ENCODE measurements at regions not wholly inside any gene's neighbourhood (a gene's known extent, or its start where the extent isn't known, plus 50 kb on each side); places are given as distances from the start of the nearest gene placed in this dataset.
"Not testable (repeated sequence)": the region's sequence is repeated elsewhere in the genome, so short reads cannot be mapped to it uniquely, and the experiment has no call there.

DNA sequence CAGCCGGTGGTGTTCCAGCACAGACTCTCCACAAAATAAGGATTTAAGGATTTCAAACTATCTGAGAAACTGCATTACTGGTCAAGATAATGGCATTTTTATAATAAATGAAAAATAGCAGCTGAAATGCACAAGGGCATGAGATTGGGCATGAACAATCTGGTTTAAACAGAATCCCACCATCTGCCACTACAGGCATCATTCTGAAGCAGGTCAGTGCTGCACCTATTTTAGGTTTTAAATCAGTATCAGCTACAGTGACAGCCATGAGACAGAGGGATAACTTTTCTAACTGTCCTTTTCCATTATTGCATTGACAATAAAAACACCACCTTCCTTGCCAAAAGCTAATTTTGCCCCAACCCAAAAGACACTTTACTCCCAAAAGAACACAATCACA, 186.8 kb downstream of the ETV1 start:
- no peak for TF ChIP-seq ESRRG (CRISPR knock-in tag; IDR thresholded peaks at IDR 0.05)
- TF ChIP-seq BACH2 (CRISPR knock-in tag; IDR thresholded peaks at IDR 0.05; ENCODE audit: borderline replicate concordance), result no peak
- TF ChIP-seq, protein P1, sequence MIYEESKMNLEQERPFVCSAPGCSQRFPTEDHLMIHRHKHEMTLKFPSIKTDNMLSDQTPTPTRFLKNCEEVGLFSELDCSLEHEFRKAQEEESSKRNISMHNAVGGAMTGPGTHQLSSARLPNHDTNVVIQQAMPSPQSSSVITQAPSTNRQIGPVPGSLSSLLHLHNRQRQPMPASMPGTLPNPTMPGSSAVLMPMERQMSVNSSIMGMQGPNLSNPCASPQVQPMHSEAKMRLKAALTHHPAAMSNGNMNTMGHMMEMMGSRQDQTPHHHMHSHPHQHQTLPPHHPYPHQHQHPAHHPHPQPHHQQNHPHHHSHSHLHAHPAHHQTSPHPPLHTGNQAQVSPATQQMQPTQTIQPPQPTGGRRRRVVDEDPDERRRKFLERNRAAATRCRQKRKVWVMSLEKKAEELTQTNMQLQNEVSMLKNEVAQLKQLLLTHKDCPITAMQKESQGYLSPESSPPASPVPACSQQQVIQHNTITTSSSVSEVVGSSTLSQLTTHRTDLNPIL (CRISPR knock-in tag; IDR thresholded peaks at IDR 0.05; ENCODE audit: low read depth), result no peak
- TF ChIP-seq, protein P2, sequence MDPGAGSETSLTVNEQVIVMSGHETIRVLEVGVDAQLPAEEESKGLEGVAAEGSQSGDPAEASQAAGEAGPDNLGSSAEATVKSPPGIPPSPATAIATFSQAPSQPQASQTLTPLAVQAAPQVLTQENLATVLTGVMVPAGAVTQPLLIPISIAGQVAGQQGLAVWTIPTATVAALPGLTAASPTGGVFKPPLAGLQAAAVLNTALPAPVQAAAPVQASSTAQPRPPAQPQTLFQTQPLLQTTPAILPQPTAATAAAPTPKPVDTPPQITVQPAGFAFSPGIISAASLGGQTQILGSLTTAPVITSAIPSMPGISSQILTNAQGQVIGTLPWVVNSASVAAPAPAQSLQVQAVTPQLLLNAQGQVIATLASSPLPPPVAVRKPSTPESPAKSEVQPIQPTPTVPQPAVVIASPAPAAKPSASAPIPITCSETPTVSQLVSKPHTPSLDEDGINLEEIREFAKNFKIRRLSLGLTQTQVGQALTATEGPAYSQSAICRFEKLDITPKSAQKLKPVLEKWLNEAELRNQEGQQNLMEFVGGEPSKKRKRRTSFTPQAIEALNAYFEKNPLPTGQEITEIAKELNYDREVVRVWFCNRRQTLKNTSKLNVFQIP (CRISPR knock-in tag; IDR thresholded peaks at IDR 0.05; ENCODE audit: borderline replicate concordance, low read depth), result no peak
- no peak for TF ChIP-seq RARB (CRISPR knock-in tag; IDR thresholded peaks at IDR 0.05)
- TF ChIP-seq ISL1 (CRISPR knock-in tag; IDR thresholded peaks at IDR 0.05), result no peak
- no peak for TF ChIP-seq ZNF70 (CRISPR knock-in tag; IDR thresholded peaks at IDR 0.05)
- no peak for TF ChIP-seq ZC3H10 (CRISPR knock-in tag; IDR thresholded peaks at IDR 0.05)
- no peak for TF ChIP-seq ZNF8 (CRISPR knock-in tag; IDR thresholded peaks at IDR 0.05)
- no peak for TF ChIP-seq PPARA (CRISPR knock-in tag; IDR thresholded peaks at IDR 0.05; ENCODE audit: borderline replicate concordance)
- ATAC-seq, result no peak

DNA sequence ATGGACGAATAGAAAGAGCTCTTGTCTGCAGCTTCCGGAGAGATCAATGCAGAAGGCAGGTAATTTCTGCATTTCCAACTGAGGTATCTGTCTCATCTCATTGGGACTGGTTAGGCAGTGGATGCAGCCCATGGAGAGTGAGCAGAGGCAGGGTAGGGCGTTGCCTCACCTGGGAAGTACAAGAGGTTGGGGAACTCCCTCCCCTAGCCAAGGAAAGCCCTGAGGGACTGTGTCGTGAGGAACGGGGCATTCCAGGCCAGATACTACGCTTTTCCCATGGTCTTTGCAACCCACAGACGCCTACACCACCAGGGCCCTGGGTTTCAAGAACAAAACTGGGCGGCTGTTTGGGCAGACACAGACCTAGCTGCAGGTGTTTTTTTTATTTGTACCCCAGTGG, 186.3 kb downstream of the ETV1 start:
- no peak for TF ChIP-seq PPARA (CRISPR knock-in tag; IDR thresholded peaks at IDR 0.05; ENCODE audit: borderline replicate concordance)
- TF ChIP-seq, protein P3, sequence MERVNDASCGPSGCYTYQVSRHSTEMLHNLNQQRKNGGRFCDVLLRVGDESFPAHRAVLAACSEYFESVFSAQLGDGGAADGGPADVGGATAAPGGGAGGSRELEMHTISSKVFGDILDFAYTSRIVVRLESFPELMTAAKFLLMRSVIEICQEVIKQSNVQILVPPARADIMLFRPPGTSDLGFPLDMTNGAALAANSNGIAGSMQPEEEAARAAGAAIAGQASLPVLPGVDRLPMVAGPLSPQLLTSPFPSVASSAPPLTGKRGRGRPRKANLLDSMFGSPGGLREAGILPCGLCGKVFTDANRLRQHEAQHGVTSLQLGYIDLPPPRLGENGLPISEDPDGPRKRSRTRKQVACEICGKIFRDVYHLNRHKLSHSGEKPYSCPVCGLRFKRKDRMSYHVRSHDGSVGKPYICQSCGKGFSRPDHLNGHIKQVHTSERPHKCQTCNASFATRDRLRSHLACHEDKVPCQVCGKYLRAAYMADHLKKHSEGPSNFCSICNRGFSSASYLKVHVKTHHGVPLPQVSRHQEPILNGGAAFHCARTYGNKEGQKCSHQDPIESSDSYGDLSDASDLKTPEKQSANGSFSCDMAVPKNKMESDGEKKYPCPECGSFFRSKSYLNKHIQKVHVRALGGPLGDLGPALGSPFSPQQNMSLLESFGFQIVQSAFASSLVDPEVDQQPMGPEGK (CRISPR knock-in tag; IDR thresholded peaks at IDR 0.05; ENCODE audit: borderline replicate concordance), result no peak
- TF ChIP-seq ZNF565 (CRISPR knock-in tag; conservative IDR thresholded peaks at IDR 0.05; ENCODE audit: low read depth), result no peak
- TF ChIP-seq, protein P2 (CRISPR knock-in tag; IDR thresholded peaks at IDR 0.05; ENCODE audit: borderline replicate concordance, low read depth), result no peak
- no peak for TF ChIP-seq ISL1 (CRISPR knock-in tag; IDR thresholded peaks at IDR 0.05)
- no peak for ATAC-seq

DNA sequence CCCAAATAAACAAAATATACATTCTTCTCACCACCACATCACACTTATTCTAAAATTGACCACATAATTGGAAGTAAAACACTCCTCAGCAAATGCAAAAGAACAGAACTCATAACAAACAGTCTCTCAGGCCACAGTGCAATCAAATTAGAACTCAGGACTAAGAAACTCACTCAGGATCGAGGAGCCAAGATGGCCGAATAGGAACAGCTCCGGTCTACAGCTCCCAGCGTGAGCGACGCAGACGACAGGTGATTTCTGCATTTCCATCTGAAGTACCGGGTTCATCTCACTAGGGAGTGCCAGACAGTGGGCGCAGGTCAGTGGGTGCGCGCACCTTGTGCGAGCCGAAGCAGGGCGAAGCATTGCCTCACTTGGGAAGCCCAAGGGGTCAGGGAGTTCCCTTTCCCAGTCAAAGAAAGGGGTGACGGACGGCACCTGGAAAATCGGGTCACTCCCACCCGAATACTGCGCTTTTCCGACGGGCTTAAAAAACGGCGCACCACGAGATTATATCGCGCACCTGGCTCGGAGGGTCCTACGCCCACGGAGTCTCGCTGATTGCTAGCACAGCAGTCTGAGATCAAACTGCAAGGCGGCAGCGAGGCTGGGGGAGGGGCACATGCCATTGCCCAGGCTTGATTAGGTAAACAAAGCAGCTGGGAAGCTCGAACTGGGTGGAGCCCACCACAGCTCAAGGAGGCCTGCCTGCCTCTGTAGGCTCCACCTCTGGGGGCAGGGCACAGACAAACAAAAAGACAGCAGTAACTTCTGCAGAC, 183.2 kb downstream of the ETV1 start:
- not testable (repeated sequence) for ATAC-seq

DNA sequence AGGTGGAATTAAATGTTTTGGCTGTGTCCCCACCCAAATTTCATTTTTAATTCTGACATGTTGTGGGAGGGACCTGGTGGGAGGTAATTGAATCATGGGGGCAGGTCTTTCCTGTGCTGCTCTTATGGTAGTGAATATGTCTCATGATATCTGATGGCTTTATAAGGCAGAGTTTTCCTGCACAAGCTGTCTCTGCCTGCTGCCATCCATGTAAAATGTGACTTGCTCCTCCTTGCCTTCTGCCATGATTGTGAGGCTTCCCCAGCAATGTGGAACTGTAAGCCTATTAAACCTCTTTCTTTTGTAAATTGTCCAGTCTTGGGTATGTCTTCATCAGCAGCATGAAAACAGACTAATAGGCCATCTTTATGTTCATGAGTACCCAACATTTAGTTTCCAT, 172.2 kb downstream of the ETV1 start:
- ATAC-seq, result not testable (repeated sequence)

DNA sequence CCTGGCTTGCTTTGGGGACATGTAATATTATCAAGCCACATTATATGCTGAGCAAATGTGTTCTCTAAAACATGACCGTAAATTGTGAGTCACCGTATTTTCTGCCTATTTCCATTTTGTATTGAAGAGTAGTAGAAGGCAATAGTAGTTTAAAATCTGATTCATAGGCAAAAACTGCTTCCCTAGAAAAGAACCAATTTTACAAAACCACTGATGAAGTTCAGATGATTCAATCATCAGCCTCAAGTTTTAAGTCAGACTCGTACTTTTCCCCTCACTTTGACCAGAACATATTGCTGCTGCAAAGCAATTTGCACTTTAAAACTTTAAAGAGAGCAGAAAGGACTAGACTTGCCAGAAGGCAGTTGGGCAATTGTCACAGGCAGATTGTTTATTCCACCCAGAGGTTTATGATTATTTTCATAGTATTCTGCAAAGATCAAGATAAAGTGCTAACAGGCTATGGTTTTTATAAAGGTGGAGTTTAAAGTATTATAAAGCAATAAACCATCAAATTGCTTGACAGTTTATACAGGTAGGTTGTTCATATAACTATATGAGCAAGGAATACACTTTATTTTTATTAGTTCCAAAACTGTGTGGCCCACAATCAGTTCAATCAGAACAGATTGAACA, 168.2 kb downstream of the ETV1 start:
- ATAC-seq, result peak; percentile 30; the same call in 2 of the 3 replicates
- TF ChIP-seq ZC3H10 (CRISPR knock-in tag; IDR thresholded peaks at IDR 0.05) (no peak), SNAI2 (CRISPR knock-in tag; IDR thresholded peaks at IDR 0.05) (no peak), PPARA (CRISPR knock-in tag; IDR thresholded peaks at IDR 0.05; ENCODE audit: borderline replicate concordance) (no peak), ZNF70 (CRISPR knock-in tag; IDR thresholded peaks at IDR 0.05) (no peak), ISL1 (CRISPR knock-in tag; IDR thresholded peaks at IDR 0.05) (no peak), GLIS3 (CRISPR knock-in tag; IDR thresholded peaks at IDR 0.05) (no peak)
- TF ChIP-seq, protein P3 (CRISPR knock-in tag; IDR thresholded peaks at IDR 0.05; ENCODE audit: borderline replicate concordance), result no peak
- TF ChIP-seq, protein P4, sequence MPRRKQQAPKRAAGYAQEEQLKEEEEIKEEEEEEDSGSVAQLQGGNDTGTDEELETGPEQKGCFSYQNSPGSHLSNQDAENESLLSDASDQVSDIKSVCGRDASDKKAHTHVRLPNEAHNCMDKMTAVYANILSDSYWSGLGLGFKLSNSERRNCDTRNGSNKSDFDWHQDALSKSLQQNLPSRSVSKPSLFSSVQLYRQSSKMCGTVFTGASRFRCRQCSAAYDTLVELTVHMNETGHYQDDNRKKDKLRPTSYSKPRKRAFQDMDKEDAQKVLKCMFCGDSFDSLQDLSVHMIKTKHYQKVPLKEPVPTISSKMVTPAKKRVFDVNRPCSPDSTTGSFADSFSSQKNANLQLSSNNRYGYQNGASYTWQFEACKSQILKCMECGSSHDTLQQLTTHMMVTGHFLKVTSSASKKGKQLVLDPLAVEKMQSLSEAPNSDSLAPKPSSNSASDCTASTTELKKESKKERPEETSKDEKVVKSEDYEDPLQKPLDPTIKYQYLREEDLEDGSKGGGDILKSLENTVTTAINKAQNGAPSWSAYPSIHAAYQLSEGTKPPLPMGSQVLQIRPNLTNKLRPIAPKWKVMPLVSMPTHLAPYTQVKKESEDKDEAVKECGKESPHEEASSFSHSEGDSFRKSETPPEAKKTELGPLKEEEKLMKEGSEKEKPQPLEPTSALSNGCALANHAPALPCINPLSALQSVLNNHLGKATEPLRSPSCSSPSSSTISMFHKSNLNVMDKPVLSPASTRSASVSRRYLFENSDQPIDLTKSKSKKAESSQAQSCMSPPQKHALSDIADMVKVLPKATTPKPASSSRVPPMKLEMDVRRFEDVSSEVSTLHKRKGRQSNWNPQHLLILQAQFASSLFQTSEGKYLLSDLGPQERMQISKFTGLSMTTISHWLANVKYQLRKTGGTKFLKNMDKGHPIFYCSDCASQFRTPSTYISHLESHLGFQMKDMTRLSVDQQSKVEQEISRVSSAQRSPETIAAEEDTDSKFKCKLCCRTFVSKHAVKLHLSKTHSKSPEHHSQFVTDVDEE (CRISPR knock-in tag; IDR thresholded peaks at IDR 0.05), result no peak
- TF ChIP-seq, protein P2 (CRISPR knock-in tag; IDR thresholded peaks at IDR 0.05; ENCODE audit: borderline replicate concordance, low read depth), result no peak
- TF ChIP-seq, protein P5, sequence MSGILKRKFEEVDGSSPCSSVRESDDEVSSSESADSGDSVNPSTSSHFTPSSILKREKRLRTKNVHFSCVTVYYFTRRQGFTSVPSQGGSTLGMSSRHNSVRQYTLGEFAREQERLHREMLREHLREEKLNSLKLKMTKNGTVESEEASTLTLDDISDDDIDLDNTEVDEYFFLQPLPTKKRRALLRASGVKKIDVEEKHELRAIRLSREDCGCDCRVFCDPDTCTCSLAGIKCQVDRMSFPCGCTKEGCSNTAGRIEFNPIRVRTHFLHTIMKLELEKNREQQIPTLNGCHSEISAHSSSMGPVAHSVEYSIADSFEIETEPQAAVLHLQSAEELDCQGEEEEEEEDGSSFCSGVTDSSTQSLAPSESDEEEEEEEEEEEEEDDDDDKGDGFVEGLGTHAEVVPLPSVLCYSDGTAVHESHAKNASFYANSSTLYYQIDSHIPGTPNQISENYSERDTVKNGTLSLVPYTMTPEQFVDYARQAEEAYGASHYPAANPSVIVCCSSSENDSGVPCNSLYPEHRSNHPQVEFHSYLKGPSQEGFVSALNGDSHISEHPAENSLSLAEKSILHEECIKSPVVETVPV (CRISPR knock-in tag; IDR thresholded peaks at IDR 0.05), result no peak

All from SK-N-SH treated with all-trans-retinoic acid at 6 μM for 48 hours (cell line).